ENCODE measurements at regions not wholly inside any gene's neighbourhood (a gene's known extent, or its start where the extent isn't known, plus 50 kb on each side); places are given as distances from the start of the nearest gene placed in this dataset.

GRCh38 chr13:47135800-47136503 lies 239.1 kb upstream of the HTR2A start:
- no peak for TF ChIP-seq GATA3 (IDR thresholded peaks at IDR 0.05; ENCODE audit: low read depth, low read length)
- TF ChIP-seq GATA2 (IDR thresholded peaks at IDR 0.05; ENCODE audit: low read depth, low read length), result no peak
